ENCODE measurements at regions not wholly inside any gene's neighbourhood (a gene's known extent, or its start where the extent isn't known, plus 50 kb on each side); places are given as distances from the start of the nearest gene placed in this dataset.

DNA sequence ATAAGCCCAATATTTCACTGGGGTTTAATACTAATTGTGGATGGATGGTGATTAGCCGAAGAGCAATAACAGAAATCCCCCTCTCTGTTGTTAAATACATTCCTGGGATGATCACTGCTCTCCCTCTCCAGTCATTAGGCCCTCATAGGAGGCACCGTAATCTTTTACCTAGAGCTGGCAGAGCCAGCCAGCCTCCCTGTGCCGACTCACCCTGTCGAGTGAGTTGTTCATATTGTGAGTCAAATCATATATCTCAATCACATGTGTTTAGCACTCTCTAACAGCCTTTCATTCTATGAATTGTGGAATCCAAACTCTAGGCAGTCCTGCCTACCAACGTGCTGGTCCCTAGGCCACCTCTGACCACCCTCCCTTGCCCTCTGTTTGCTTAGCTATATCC lies 771.0 kb downstream of the IRX1 start:
- ATAC-seq (no peak), DNase-seq (no peak)
- H3K4me1 Mint-ChIP-seq: no peaks in the 10 kb centered on the region
- H3K27me3 Mint-ChIP-seq: peaks cover 2% of the 10 kb centered on the region
- no peak overlapping the region for H3K4me3 Mint-ChIP-seq
- no peak overlapping the region for H3K27ac Mint-ChIP-seq
- no peaks in the 10 kb centered on the region for H3K36me3 Mint-ChIP-seq (ENCODE audit: low read depth)
- peaks cover 5% of the 10 kb centered on the region for H3K9me3 Mint-ChIP-seq

DNA sequence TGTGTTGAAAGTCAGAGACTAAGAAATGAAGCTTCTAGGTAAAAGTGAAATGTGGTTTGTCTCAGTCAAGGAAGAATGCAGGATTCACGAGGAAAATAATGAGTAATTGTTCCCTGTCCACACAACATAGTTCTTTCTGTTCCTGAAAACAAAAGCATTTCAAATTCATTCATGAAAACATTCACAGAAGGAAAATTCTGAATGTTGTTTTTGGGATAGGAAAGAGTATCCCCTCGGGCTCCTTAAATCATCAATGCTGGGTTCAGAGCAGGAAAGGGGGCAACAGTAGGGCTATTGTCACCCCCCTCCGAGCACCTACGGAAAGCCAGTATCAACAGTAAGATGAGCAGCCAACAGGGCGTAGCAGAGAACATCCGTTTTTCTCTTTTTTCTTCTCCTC lies 769.9 kb upstream of the ADAMTS16 start:
- Mint-ChIP-seq H3K4me1 (no peaks in the 10 kb centered on the region), H3K36me3 (ENCODE audit: low read depth) (no peaks in the 10 kb centered on the region)

DNA sequence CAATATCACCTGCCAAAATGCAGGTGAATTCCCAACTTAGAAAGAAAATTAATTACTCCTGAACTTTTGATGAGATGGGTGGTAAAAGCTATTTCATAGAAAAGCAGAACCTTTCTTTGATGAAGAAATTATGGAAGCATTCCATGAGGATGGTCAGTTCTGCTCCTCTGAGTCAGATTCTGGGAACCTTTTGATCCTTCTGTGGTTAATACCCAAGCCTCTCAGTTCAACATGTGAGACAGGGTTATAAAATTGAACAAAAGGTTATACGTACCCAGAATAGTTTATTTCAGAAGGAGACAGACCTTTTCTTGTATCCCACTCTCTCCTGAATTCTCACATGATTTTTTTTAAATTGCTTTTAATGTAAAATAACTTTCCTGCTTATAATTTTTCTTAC lies 767.6 kb upstream of the ADAMTS16 start:
- H3K9me3 Mint-ChIP-seq: peaks cover 6% of the 10 kb centered on the region
- no peaks in the 10 kb centered on the region for H3K36me3 Mint-ChIP-seq (ENCODE audit: low read depth)
- H3K27ac Mint-ChIP-seq: no peak overlapping the region
- no peak overlapping the region for H3K4me3 Mint-ChIP-seq
- DNase-seq (no peak), ATAC-seq (no peak)
- no peaks in the 10 kb centered on the region for H3K4me1 Mint-ChIP-seq
- no peaks in the 10 kb centered on the region for H3K27me3 Mint-ChIP-seq

More for the DNA sequence above, 769.9 kb upstream of the ADAMTS16 start:
- no peak for DNase-seq
- ATAC-seq: no peak
- peaks cover under 1% of the 10 kb centered on the region for H3K9me3 Mint-ChIP-seq
- H3K4me3 Mint-ChIP-seq: no peak overlapping the region
- H3K27me3 Mint-ChIP-seq: no peaks in the 10 kb centered on the region
- H3K27ac Mint-ChIP-seq: no peak overlapping the region

DNA sequence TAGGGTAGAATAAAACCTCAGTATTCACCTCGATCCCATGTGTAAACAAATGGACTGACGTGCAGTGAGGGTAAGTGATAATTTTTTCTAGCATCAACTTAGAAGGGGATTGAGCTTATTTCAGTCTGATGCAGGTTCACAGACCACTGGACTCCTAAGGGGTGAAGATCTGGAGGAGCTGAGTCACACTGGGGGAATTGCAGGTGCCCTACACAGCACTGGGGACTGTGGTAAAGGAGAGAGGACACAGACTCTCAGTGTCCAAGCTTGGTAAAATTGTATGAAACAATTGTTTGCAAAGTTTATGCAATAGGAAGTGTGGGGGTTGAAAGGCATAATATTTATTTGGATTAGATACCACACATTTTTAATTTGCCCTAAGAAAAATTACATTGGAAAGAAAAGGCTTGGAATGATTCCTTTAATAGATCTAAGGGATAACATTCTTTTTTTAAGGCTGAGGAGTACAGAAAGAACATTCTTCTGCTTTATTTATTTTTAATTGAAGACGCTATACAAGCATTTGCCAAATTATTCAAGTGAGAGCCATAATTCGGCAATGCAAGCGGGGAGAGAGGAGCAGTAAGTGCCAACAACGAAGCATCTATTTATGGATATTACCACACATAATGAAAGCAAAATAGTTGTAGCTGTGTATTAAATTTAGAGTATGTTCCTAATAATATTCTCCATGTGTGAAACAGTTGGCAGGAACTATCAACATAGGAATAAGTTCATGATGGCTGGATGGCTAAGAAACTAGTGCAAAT lies 766.9 kb upstream of the ADAMTS16 start:
- ATAC-seq (no peak), DNase-seq (no peak)
- Mint-ChIP-seq H3K4me3 (no peak overlapping the region), H3K9me3 (peaks cover 6% of the 10 kb centered on the region), H3K36me3 (ENCODE audit: low read depth) (no peaks in the 10 kb centered on the region), H3K27me3 (no peaks in the 10 kb centered on the region), H3K27ac (no peak overlapping the region), H3K4me1 (no peaks in the 10 kb centered on the region)

DNA sequence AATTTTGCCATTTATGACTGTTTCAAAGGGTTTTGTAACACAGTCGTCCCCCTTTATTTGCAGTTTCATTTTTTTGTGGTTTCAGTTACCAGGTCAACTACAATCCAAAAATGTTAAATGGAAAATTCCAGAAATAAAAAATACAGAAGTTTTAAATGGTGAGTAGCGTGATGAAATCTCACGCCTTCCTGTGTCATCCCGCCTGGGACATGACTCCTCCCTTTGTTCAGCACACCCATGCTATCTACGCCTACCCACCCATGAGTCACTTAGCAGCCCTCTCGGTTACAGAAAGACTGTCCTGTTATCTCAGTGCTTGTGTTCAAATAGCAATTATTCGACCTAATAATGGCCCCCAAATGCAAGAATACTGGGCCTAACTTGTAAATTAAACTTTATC lies 765.3 kb upstream of the ADAMTS16 start:
- DNase-seq (no peak), ATAC-seq (no peak)
- no peaks in the 10 kb centered on the region for H3K27me3 Mint-ChIP-seq
- peaks cover 9% of the 10 kb centered on the region for H3K9me3 Mint-ChIP-seq
- no peaks in the 10 kb centered on the region for H3K36me3 Mint-ChIP-seq (ENCODE audit: low read depth)
- no peaks in the 10 kb centered on the region for H3K4me1 Mint-ChIP-seq
- H3K4me3 Mint-ChIP-seq: no peak overlapping the region
- H3K27ac Mint-ChIP-seq: no peak overlapping the region

DNA sequence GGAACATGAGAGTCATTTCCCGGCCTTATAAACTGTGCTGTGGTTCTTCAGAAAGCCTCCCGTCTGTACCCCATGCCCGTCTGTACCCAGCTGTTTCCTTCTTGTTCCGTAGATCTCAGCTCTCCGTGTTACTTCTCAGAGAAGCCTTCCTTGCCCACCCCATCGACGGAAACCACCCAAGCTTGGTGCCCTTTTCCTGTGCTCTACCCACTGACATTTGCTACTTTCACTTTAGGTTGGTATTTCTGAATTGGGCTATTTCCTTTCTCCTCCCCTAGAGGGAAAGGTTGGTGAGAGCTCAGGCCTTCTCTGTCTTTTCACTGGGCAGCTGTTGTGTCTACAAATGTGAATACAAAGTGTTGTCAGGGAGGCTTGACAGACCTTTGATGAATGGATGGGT lies 764.5 kb upstream of the ADAMTS16 start:
- no peaks in the 10 kb centered on the region for H3K4me1 Mint-ChIP-seq
- no peak overlapping the region for H3K4me3 Mint-ChIP-seq
- no peak overlapping the region for H3K27ac Mint-ChIP-seq
- H3K36me3 Mint-ChIP-seq (ENCODE audit: low read depth): no peaks in the 10 kb centered on the region
- DNase-seq (no peak), ATAC-seq (no peak)
- peaks cover 15% of the 10 kb centered on the region for H3K9me3 Mint-ChIP-seq
- no peaks in the 10 kb centered on the region for H3K27me3 Mint-ChIP-seq

DNA sequence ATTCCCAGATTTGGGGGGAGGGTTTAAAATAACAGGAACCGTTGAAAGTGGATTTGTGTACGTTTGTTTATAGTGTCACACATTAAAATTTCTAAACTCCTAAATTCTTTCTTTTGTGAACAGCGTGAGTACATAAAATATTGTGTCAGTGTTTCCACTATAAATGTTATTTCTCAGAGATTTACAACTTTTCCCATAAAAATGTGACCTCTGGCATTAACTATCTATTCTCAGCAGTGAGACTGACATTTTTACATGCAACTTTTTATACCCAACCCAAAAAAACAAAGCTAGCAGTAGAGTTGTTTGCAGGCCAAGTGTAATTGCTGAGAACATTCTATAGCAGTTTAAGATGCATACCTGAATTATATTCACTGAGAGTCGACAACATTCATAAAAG lies 757.0 kb upstream of the ADAMTS16 start:
- no peak for ATAC-seq
- Mint-ChIP-seq H3K4me1 (no peaks in the 10 kb centered on the region), H3K27me3 (no peaks in the 10 kb centered on the region), H3K4me3 (no peak overlapping the region), H3K36me3 (ENCODE audit: low read depth) (no peaks in the 10 kb centered on the region), H3K27ac (no peak overlapping the region), H3K9me3 (peaks cover 9% of the 10 kb centered on the region)
- no peak for DNase-seq

DNA sequence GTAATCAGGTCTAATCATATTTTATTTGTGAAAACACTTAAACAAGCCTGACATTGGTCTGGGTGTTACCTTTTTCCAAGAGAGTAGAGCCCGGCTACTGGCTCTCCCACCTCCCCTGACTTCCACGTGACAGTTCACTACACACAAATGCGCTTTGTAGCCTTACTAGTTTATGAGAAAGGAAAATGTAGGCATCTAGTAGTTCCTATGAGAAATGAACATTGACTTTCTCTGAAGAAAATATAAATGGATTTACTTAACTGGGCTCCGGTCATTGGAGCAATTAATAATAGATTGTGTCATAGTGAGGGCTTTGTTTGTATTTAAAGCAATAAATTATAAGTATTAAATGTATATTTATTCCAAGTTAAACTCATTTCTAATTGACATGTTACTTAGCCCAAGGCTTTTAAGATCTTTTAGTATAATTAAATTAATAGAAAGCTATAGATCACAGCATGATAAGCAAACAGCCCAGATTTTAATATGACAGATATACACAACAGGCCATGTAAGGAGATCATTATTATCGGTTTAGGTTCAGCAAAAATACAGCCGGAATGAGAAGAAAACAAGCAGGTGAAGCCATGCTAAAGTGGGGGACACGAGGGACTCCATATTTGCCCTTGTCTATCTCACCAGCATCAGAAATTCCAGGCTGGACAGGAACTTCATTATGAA lies 756.5 kb upstream of the ADAMTS16 start:
- ATAC-seq (no peak), DNase-seq (no peak)
- Mint-ChIP-seq H3K27ac (no peak overlapping the region), H3K4me3 (no peak overlapping the region), H3K27me3 (no peaks in the 10 kb centered on the region), H3K9me3 (peaks cover 9% of the 10 kb centered on the region), H3K36me3 (ENCODE audit: low read depth) (no peaks in the 10 kb centered on the region), H3K4me1 (no peaks in the 10 kb centered on the region)

DNA sequence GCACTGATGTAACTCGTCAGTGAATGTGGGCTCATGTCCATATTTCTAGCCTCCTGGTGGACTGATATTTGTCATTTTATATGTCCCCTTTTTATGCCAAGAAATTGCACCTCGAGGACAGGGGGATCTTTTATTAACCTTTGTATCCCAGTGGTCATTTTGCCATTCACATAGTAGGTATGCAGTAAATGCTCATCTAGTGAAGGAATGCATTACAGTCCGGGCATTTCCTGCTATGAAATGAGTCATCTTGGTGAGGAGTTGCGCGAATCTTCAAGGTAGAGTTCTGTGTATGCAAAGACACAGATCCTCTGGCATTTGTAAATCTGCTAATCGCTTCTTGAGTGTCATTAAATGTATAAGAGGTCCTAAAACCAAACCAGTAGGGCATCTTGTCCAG lies 755.5 kb upstream of the ADAMTS16 start:
- Mint-ChIP-seq H3K27me3 (no peaks in the 10 kb centered on the region), H3K4me3 (no peak overlapping the region), H3K9me3 (peaks cover 5% of the 10 kb centered on the region), H3K36me3 (ENCODE audit: low read depth) (no peaks in the 10 kb centered on the region), H3K27ac (no peak overlapping the region), H3K4me1 (no peaks in the 10 kb centered on the region)
- DNase-seq (no peak), ATAC-seq (no peak)

DNA sequence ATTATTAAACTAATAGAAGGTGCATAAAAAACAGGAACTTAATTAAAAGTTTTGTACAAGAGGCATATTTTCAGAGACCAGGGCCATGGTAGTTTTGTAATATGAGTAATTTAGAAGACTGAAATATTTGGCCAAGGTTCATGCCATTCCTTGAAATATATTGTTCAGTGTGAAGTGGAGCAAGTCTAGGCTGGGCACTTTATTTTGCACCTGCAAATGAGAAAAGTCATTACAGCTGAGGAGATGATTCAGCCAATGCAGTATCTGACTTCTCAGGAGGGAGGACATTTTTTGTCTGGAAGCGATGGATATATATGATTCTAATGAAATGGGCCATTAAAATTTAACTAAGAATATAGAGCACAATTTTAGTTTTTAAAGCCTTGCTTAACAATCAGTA lies 754.0 kb upstream of the ADAMTS16 start:
- ATAC-seq: no peak
- no peak for DNase-seq
- Mint-ChIP-seq H3K27me3 (no peaks in the 10 kb centered on the region), H3K4me1 (no peaks in the 10 kb centered on the region), H3K27ac (no peak overlapping the region), H3K4me3 (no peak overlapping the region), H3K36me3 (ENCODE audit: low read depth) (no peaks in the 10 kb centered on the region), H3K9me3 (peaks cover 4% of the 10 kb centered on the region)

DNA sequence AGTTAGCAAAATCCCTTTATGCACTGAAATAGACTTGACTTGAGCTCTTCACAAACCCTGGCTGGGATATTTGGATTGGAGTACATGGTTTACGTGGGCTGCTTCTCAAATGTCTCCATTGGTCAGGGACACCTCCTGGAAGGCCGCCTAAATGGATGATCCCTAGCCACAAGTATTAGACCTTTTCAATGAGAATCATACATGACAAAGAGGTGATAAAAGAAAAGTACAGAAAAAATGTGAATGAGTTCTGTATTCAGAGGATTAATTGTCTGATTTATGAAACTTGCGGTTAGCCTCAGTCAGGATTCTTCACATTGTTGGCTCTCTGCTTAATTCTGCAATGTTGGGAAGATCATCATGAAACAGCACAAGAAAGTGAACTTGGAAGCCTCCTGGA lies 752.8 kb upstream of the ADAMTS16 start:
- peaks cover 7% of the 10 kb centered on the region for H3K9me3 Mint-ChIP-seq
- no peak overlapping the region for H3K4me3 Mint-ChIP-seq
- H3K36me3 Mint-ChIP-seq (ENCODE audit: low read depth): no peaks in the 10 kb centered on the region
- ATAC-seq: no peak
- no peaks in the 10 kb centered on the region for H3K27me3 Mint-ChIP-seq
- DNase-seq: no peak
- no peak overlapping the region for H3K27ac Mint-ChIP-seq
- H3K4me1 Mint-ChIP-seq: no peaks in the 10 kb centered on the region

DNA sequence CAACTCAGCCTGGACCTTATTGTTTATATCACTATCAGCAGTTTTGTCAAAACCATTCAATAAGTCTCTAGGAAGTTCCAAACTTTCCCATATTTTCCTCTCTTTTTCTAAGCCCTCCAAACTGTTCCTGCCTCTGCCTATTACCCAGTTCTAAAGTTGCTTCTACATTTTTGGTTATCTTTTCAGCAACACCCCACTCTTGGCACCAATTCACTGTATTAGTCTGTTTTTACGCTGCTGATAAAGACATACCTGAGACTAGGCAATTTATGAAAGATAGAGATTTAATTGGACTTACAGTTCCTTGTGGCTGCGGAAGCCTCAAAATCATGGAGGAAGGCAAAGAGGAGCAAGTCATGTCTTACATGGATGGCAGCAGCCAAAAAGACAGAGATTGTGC lies 744.4 kb upstream of the ADAMTS16 start:
- Mint-ChIP-seq H3K27ac (no peak overlapping the region), H3K9me3 (peaks cover 23% of the 10 kb centered on the region), H3K4me1 (no peaks in the 10 kb centered on the region), H3K36me3 (ENCODE audit: low read depth) (no peaks in the 10 kb centered on the region), H3K27me3 (no peaks in the 10 kb centered on the region), H3K4me3 (no peak overlapping the region)
- no peak for ATAC-seq
- DNase-seq: no peak

DNA sequence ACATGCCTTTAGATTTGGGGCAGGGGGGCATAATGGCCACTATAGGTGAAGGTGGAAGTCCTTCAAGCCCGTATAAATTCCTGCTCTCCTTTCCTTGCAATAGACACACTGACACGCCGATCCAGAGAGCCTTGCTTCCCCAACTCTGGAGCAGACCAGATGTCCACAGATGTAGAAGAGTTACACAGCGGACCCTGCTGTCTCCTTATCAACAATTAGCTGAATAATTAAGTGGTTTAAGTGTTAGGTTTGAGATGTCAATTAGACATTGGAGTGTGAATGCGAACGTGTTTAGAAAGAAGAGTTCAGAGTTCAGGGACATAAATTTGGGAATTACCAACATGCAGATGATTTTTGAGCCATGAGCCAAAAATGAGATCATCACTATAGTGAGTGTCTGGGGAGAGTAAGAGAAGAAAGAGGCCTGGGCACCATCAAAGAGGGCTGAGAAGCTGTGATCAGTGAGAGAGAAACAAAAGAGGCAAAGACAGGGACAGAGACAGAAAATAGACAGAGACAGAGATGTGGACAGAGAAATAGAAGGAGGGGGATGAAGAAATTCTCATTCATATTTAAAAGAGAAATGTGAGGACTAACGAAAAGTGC lies 734.4 kb upstream of the ADAMTS16 start:
- H3K4me1 Mint-ChIP-seq: no peaks in the 10 kb centered on the region
- no peaks in the 10 kb centered on the region for H3K27me3 Mint-ChIP-seq
- no peak overlapping the region for H3K4me3 Mint-ChIP-seq
- ATAC-seq: no peak
- H3K27ac Mint-ChIP-seq: no peak overlapping the region
- no peak for DNase-seq
- no peaks in the 10 kb centered on the region for H3K36me3 Mint-ChIP-seq (ENCODE audit: low read depth)
- H3K9me3 Mint-ChIP-seq: peaks cover 4% of the 10 kb centered on the region

DNA sequence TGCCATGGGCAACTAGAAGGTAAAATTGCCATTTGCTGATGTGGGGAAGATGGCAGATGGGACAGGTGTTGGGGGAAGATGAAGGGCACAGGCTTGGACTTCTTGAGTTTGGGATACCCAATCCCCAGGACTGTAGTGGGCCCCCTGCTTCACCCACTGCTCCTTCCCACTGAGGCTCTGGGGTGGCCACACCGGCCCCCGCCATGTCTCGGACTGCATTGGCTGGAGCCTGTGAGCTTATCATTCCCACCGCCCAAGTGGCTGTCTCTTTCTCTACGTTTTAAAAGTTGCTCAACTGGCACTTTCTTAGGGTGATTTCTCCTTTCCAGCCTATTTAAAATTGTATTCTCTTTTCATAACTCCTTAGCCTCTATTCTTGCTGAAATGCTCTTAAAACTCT lies 730.0 kb upstream of the ADAMTS16 start:
- Mint-ChIP-seq H3K27me3 (no peaks in the 10 kb centered on the region), H3K9me3 (peaks cover 8% of the 10 kb centered on the region), H3K4me1 (no peaks in the 10 kb centered on the region), H3K4me3 (no peak overlapping the region), H3K27ac (no peak overlapping the region), H3K36me3 (ENCODE audit: low read depth) (no peaks in the 10 kb centered on the region)
- ATAC-seq (no peak), DNase-seq (no peak)

DNA sequence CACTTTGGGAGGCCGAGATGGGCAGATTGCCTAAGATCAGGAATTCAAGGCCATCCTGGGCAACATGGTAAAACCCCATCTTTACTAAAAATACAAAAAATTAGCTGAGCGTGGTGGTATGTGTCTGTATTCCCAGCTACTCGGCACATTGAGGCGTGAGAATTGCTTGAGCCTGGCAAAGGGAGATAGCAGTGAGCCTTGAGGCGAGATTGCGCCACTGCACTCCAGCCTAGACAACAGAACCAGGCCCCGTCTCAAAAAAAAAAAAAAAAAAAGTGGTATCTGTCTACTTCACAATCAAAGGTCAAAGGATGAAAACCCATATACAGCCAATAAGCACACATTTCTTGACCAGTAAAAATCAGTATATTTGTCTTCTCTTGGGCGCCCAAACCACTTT lies 728.5 kb upstream of the ADAMTS16 start:
- no peak for ATAC-seq
- Mint-ChIP-seq H3K36me3 (ENCODE audit: low read depth) (no peaks in the 10 kb centered on the region), H3K4me1 (no peaks in the 10 kb centered on the region), H3K9me3 (peaks cover 11% of the 10 kb centered on the region), H3K4me3 (no peak overlapping the region), H3K27me3 (no peaks in the 10 kb centered on the region), H3K27ac (no peak overlapping the region)
- DNase-seq: no peak

Data from activated naive CD8-positive, alpha-beta T cell treated with anti-CD3 and anti-CD28 coated beads, Interleukin-2, amount 50 U/mL, for 24 hours (primary cell).